A549 (cell line): ENCODE measurements at regions not wholly inside any gene's neighbourhood (a gene's known extent, or its start where the extent isn't known, plus 50 kb on each side); places are given as distances from the start of the nearest gene placed in this dataset.
A peak's percentile ranks its signal among the peaks of the same experiment; 100 is the strongest.

ENCODE experiments used
- ATAC-seq, 2 experiments: fragments of 200-7000 bp in 1 of 2; fragments of >200 bp in 1 of 2; cut with Nextera tagmentation in 1 of 2; cut with Tn5 transposase in 1 of 2; 3 replicates each; pipeline versions ENCODE4 v1.8.0 to v1.9.1; 2018 to 2020; ENCODE audit warnings: mild to moderate bottlenecking in 1 of 2, moderate library complexity in 1 of 2
- CTCF ChIA-PET: fragments of 300-600 bp; sonication (Branson Sonifier 250); formaldehyde crosslinking; extraction: SDS; loops from one replicate; lab custom pipeline; 2021; ENCODE audit warnings: antibody characterized with exemption, inconsistent platforms; lab: Yijun Ruan, JAX
- POLR2A ChIA-PET: fragments of 350-600 bp; formaldehyde crosslinking; extraction: SDS; loops from one replicate; lab custom pipeline; 2021; ENCODE audit warnings: antibody characterized with exemption, inconsistent platforms; lab: Yijun Ruan, JAX
- DNase-seq, 2 experiments: peaks; one replicate each; pipeline versions ENCODE4 v3.0.0 to v3.0.0-alpha.2; 2011 to 2016; ENCODE audit warnings: low read depth in 1 of 2, low spot score in 1 of 2
- FAIRE-seq: peaks from 2 replicates; lab custom pipeline; 2011; peaks lifted over from hg19 to GRCh38; lab: Jason Lieb, UNC
- H3K27ac ChIP-seq, 2 experiments: fragments of >200 bp; sonication (Bioruptor Twin); formaldehyde crosslinking; 3 replicates each; pipeline ENCODE4 v1.5.1; 2016 to 2017
- H3K4me1 ChIP-seq: fragments of >200 bp; sonication (Bioruptor Twin); formaldehyde crosslinking; 3 replicates; pipeline ENCODE4 v1.6.1; 2016
- H3K4me2 ChIP-seq: fragments of >200 bp; sonication (Bioruptor Twin); formaldehyde crosslinking; 3 replicates; pipeline ENCODE4 v1.6.1; 2016
- H3K4me3 ChIP-seq: fragments of >200 bp; sonication (Bioruptor Twin); formaldehyde crosslinking; 3 replicates; pipeline ENCODE4 v1.5.1; 2016
- H3K9me3 ChIP-seq: fragments of >200 bp; sonication (Bioruptor Twin); formaldehyde crosslinking; 3 replicates; pipeline ENCODE4 v1.6.1; 2016
- CBX2 ChIP-seq: fragments of 200-600 bp; sonication (generic); IDR thresholded peaks from 2 replicates; pipeline ENCODE4 v1.6.1; 2016; ENCODE audit warnings: low read depth, mild to moderate bottlenecking, borderline replicate concordance
- CEBPB ChIP-seq, 2 experiments: fragments of >200 bp in 1 of 2; sonication (Bioruptor Twin) in 1 of 2; formaldehyde crosslinking in 1 of 2; IDR thresholded peaks; 2 replicates each; pipeline ENCODE4 v1.6.1; 2012 to 2016
- CHD4 ChIP-seq: fragments of 200-600 bp; sonication (generic); IDR thresholded peaks from 2 replicates; pipeline ENCODE4 v1.6.1; 2016; ENCODE audit warnings: antibody characterized with exemption, mild to moderate bottlenecking, borderline replicate concordance
- EHF ChIP-seq: fragments of 250-450 bp; sonication (Bioruptor Pico); IDR thresholded peaks from 2 replicates; pipeline ENCODE4 v1.5.0; 2020; ENCODE audit warnings: mild to moderate bottlenecking
- FOSL2 ChIP-seq, 2 experiments: fragments of 450-650 bp in 1 of 2; fragments of >200 bp in 1 of 2; sonication (Bioruptor Twin) in 1 of 2; formaldehyde crosslinking; IDR thresholded peaks; 2 replicates each; pipeline versions ENCODE4 v1.5.0 to v1.6.1; 2016 to 2020; ENCODE audit warnings: mild to moderate bottlenecking in 1 of 2, moderate library complexity in 1 of 2
- HDAC2 ChIP-seq: fragments of 200-600 bp; sonication (generic); IDR thresholded peaks from 2 replicates; pipeline ENCODE4 v1.6.1; 2016
- HEYL ChIP-seq: fragments of 250-450 bp; sonication (Bioruptor Pico); IDR thresholded peaks from 2 replicates; pipeline ENCODE4 v1.8.0; 2021; ENCODE audit warnings: mild to moderate bottlenecking, moderate library complexity
- JUN ChIP-seq, 2 experiments: fragments of >200 bp; sonication (Bioruptor Twin); formaldehyde crosslinking; IDR thresholded peaks; 2 replicates in 1 of 2; 3 replicates in 1 of 2; pipeline ENCODE4 v1.6.1; 2016 to 2017
- JUNB ChIP-seq: fragments of >200 bp; sonication (Bioruptor Twin); formaldehyde crosslinking; IDR thresholded peaks from 2 replicates; pipeline ENCODE4 v1.6.1; 2016
- MAFK ChIP-seq: fragments of 450-650 bp; IDR thresholded peaks from 2 replicates; pipeline ENCODE4 v1.6.1; 2014; ENCODE audit not compliant: partially characterized antibody
- MAZ ChIP-seq: fragments of 150-350 bp; IDR thresholded peaks from 2 replicates; pipeline ENCODE4 v1.6.1; 2014; ENCODE audit warnings: antibody characterized with exemption, low read depth, low read length, borderline replicate concordance
- MYC ChIP-seq: IDR thresholded peaks from 2 replicates; pipeline ENCODE4 v1.6.1; 2012; ENCODE audit warnings: mild to moderate bottlenecking, inconsistent platforms, low read length, improper control_type of control experiment, borderline replicate concordance
- NFE2L2 ChIP-seq: fragments of 150-350 bp; conservative IDR thresholded peaks from 2 replicates; pipeline ENCODE4 v1.6.1; 2014; ENCODE audit warnings: low read length
- NPAS2 ChIP-seq: fragments of 250-450 bp; sonication (Bioruptor Pico); IDR thresholded peaks from 2 replicates; pipeline ENCODE4 v1.8.0; 2022; ENCODE audit warnings: mild to moderate bottlenecking, moderate library complexity, borderline replicate concordance
- NR3C1 ChIP-seq: fragments of >200 bp; sonication (Bioruptor Twin); formaldehyde crosslinking; IDR thresholded peaks from 3 replicates; pipeline ENCODE4 v1.6.1; 2017
- PHF8 ChIP-seq: fragments of 200-600 bp; sonication (generic); IDR thresholded peaks from 2 replicates; pipeline ENCODE4 v1.6.1; 2016; ENCODE audit warnings: low read depth, mild to moderate bottlenecking, antibody characterized with exemption, moderate library complexity, borderline replicate concordance
- POLR2AphosphoS2 ChIP-seq: conservative IDR thresholded peaks from 2 replicates; pipeline ENCODE4 v1.6.1; 2012; ENCODE audit warnings: low read length, improper control_type of control experiment, inconsistent platforms
- RARB ChIP-seq: fragments of 250-450 bp; sonication (Bioruptor Pico); IDR thresholded peaks from 2 replicates; pipeline ENCODE4 v1.8.0; 2021; ENCODE audit warnings: mild to moderate bottlenecking, moderate library complexity
- RNF2 ChIP-seq: fragments of 200-600 bp; sonication (generic); IDR thresholded peaks from 2 replicates; pipeline ENCODE4 v1.6.1; 2016; ENCODE audit warnings: low read depth, mild to moderate bottlenecking, antibody characterized with exemption, moderate library complexity, borderline replicate concordance
- SMC3 ChIP-seq: fragments of >200 bp; sonication (Bioruptor Twin); formaldehyde crosslinking; IDR thresholded peaks from 3 replicates; pipeline ENCODE4 v1.6.1; 2018; ENCODE audit warnings: inconsistent platforms
- TFCP2L1 ChIP-seq: fragments of 250-450 bp; sonication (Bioruptor Pico); IDR thresholded peaks from 2 replicates; pipeline ENCODE4 v1.5.0; 2021; ENCODE audit warnings: mild to moderate bottlenecking
- ZC3H11A ChIP-seq: fragments of 450-650 bp; IDR thresholded peaks from 2 replicates; pipeline ENCODE4 v1.6.1; 2014; ENCODE audit warnings: antibody characterized with exemption, mild to moderate bottlenecking
- ZFP36 ChIP-seq: fragments of 450-650 bp; IDR thresholded peaks from 2 replicates; pipeline ENCODE4 v1.6.1; 2014; ENCODE audit warnings: borderline replicate concordance; ENCODE audit not compliant: partially characterized antibody
- ZSCAN20 ChIP-seq: fragments of 250-450 bp; sonication (Bioruptor Pico); IDR thresholded peaks from 2 replicates; pipeline ENCODE4 v1.8.0; 2022; ENCODE audit warnings: mild to moderate bottlenecking, moderate library complexity
- WGBS: methylation state at CpG from one replicate; pipeline ENCODE4 v1.1.6; 2017; ENCODE audit errors: missing lambda C conversion rate; 5-methylcytosine and 5-hydroxymethylcytosine counted together
- TF ChIP-seq, protein P1 (sequence below): fragments of >200 bp; sonication (Bioruptor Twin); formaldehyde crosslinking; IDR thresholded peaks from 2 replicates; pipeline ENCODE4 v1.6.1; 2016
- TF ChIP-seq, protein P2 (sequence below): fragments of 250-450 bp; sonication (Bioruptor Pico); IDR thresholded peaks from 2 replicates; pipeline ENCODE4 v1.5.0; 2021; ENCODE audit warnings: mild to moderate bottlenecking, moderate library complexity, borderline replicate concordance
- TF ChIP-seq, protein P3 (sequence below): fragments of 250-450 bp; sonication (Bioruptor Pico); IDR thresholded peaks from 2 replicates; pipeline ENCODE4 v1.5.0; 2020; ENCODE audit warnings: low read depth, mild to moderate bottlenecking, moderate library complexity
- TF ChIP-seq, protein P4 (sequence below): fragments of >200 bp; sonication (Bioruptor Twin); formaldehyde crosslinking; IDR thresholded peaks from 3 replicates; pipeline ENCODE4 v1.6.1; 2016
- TF ChIP-seq, protein P5 (sequence below): IDR thresholded peaks from 2 replicates; pipeline ENCODE4 v1.6.1; 2012; ENCODE audit warnings: low read depth, borderline replicate concordance

DNA sequence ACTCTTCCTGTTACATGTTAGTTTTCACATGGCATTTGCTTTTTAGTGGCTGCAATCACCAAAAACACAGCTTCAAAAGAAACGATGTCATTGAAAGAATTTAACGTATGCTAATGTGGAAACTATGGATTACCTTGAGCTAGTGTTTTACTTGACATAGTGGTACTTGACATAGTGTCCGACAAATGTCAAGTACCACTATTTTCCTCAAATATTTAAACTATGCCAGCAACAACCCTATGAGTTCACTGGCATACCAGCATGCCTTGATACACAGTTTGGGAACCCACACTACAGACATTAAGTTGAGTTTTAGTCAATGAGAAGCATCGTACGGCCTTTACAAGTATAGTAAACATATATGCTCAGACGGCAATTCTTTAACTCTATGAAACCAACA, 560.3 kb downstream of the GALC start:
- no peak overlapping the region for H3K4me2 ChIP-seq
- ChIA-PET POLR2A (no interaction called here), CTCF (no interaction called here)
- H3K4me3 ChIP-seq, result no peak overlapping the region
- FAIRE-seq, result no peak
- no peak for ATAC-seq
- no peak for DNase-seq
- TF ChIP-seq, protein P1, sequence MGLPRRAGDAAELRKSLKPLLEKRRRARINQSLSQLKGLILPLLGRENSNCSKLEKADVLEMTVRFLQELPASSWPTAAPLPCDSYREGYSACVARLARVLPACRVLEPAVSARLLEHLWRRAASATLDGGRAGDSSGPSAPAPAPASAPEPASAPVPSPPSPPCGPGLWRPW, result no peak
- no peak for TF ChIP-seq SMC3
- no peak for TF ChIP-seq FOSL2 (IDR thresholded peaks at IDR 0.05)
- no peak for TF ChIP-seq FOSL2 (CRISPR knock-in tag; IDR thresholded peaks at IDR 0.05)
- no peak for TF ChIP-seq JUN (IDR thresholded peaks at IDR 0.05)
- TF ChIP-seq, protein P2, sequence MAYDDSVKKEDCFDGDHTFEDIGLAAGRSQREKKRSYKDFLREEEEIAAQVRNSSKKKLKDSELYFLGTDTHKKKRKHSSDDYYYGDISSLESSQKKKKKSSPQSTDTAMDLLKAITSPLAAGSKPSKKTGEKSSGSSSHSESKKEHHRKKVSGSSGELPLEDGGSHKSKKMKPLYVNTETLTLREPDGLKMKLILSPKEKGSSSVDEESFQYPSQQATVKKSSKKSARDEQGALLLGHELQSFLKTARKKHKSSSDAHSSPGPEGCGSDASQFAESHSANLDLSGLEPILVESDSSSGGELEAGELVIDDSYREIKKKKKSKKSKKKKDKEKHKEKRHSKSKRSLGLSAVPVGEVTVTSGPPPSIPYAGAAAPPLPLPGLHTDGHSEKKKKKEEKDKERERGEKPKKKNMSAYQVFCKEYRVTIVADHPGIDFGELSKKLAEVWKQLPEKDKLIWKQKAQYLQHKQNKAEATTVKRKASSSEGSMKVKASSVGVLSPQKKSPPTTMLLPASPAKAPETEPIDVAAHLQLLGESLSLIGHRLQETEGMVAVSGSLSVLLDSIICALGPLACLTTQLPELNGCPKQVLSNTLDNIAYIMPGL, result no peak
- no peak for TF ChIP-seq ZC3H11A
- TF ChIP-seq MAFK, result no peak
- no peak for TF ChIP-seq JUNB
- no peak for TF ChIP-seq EHF
- TF ChIP-seq RARB (CRISPR knock-in tag), result no peak
- no peak for TF ChIP-seq ZFP36
- TF ChIP-seq HDAC2, result no peak
- no peak for TF ChIP-seq CHD4
- no peak for TF ChIP-seq NPAS2
- no peak for TF ChIP-seq NFE2L2
- no peak for TF ChIP-seq HEYL (CRISPR knock-in tag)
- no peak for TF ChIP-seq PHF8
- no peak for TF ChIP-seq MAZ
- TF ChIP-seq NR3C1, result no peak
- no peak for TF ChIP-seq CBX2
- WGBS, result 48% methylated on average over 6 of the region's 6 CpGs
- H3K4me1 ChIP-seq, result no peaks in the 10 kb centered on the region
- peaks cover 2% of the 10 kb centered on the region; the same call in 1 of the 3 replicates for H3K9me3 ChIP-seq
- no peak overlapping the region for H3K27ac ChIP-seq

DNA sequence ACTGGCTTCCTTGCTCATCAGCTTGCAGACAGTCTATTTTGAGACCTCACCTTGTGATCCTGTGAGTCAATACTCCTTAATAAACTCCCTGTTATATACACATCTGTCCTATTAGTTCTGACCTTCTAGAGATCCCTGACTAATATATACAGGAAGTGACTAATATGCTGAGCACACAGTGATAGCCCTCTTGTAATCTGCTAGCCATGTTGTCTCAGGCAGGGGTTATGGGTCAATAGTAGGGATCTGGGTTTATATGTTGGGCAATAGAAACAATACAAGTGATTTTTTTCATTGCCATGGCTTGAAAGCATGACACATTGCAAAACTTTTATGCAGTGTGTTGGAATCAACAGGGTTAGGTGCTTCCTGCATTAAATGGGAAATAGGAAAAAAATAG, 562.2 kb downstream of the GALC start:
- DNase-seq, result peak; percentile 1 to 41
- ATAC-seq, result peak; percentile 72 to 88; a peak in 5 of 6 replicates
- Histone ChIP-seq H3K4me2 (no peak overlapping the region), H3K4me1 (no peaks in the 10 kb centered on the region), H3K9me3 (peaks cover 2% of the 10 kb centered on the region; the same call in 1 of the 3 replicates)
- POLR2A ChIA-PET, result no interaction called here
- FAIRE-seq, result no peak
- TF ChIP-seq MYC, result no peak
- no peak for TF ChIP-seq FOSL2 (IDR thresholded peaks at IDR 0.05)
- 0 out of 2 replicates have a peak, but pooled peaks have one; percentile 32 for TF ChIP-seq FOSL2 (CRISPR knock-in tag; IDR thresholded peaks at IDR 0.05)
- TF ChIP-seq POLR2AphosphoS2, result no peak
- no peak for TF ChIP-seq HDAC2
- TF ChIP-seq, protein P3, sequence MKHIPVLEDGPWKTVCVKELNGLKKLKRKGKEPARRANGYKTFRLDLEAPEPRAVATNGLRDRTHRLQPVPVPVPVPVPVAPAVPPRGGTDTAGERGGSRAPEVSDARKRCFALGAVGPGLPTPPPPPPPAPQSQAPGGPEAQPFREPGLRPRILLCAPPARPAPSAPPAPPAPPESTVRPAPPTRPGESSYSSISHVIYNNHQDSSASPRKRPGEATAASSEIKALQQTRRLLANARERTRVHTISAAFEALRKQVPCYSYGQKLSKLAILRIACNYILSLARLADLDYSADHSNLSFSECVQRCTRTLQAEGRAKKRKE, result no peak
- TF ChIP-seq, protein P4, sequence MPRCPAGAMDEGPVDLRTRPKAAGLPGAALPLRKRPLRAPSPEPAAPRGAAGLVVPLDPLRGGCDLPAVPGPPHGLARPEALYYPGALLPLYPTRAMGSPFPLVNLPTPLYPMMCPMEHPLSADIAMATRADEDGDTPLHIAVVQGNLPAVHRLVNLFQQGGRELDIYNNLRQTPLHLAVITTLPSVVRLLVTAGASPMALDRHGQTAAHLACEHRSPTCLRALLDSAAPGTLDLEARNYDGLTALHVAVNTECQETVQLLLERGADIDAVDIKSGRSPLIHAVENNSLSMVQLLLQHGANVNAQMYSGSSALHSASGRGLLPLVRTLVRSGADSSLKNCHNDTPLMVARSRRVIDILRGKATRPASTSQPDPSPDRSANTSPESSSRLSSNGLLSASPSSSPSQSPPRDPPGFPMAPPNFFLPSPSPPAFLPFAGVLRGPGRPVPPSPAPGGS, result no peak
- TF ChIP-seq, protein P5, sequence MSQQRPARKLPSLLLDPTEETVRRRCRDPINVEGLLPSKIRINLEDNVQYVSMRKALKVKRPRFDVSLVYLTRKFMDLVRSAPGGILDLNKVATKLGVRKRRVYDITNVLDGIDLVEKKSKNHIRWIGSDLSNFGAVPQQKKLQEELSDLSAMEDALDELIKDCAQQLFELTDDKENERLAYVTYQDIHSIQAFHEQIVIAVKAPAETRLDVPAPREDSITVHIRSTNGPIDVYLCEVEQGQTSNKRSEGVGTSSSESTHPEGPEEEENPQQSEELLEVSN, result no peak
- 0 out of 4 replicates have a peak, but pooled peaks of 1 of the 2 experiments have one; percentile 25 for TF ChIP-seq CEBPB (IDR thresholded peaks at IDR 0.05)
- no peak for TF ChIP-seq TFCP2L1 (CRISPR knock-in tag)
- no peak for TF ChIP-seq ZFP36
- no peak for TF ChIP-seq ZSCAN20
- TF ChIP-seq CHD4, result no peak
- no peak for TF ChIP-seq RNF2
- TF ChIP-seq JUNB, result no peak; the same call in 1 of the 2 replicates
- TF ChIP-seq, all 56 proteins: peak for 2
- no peak overlapping the region for H3K27ac ChIP-seq
- H3K4me3 ChIP-seq, result no peak overlapping the region
- CTCF ChIA-PET, result no interaction called here
